Cerebellar nuclear complex (tissue), 1 donor: ENCODE measurements at regions not wholly inside any gene's neighbourhood (a gene's known extent, or its start where the extent isn't known, plus 50 kb on each side); places are given as distances from the start of the nearest gene placed in this dataset.
A peak's percentile ranks its signal among the peaks of the same experiment; 100 is the strongest.
"Not testable (repeated sequence)": the region's sequence is repeated elsewhere in the genome, so short reads cannot be mapped to it uniquely, and the experiment has no call there.

Source experiments
- DNase-seq, 2 experiments: peaks; one replicate each; lab custom pipeline; 2025; lab: John Stamatoyannopoulos, UW

GRCh38 chr6:81966968-81967367, 214.5 kb upstream of the TENT5A start:
- no peak for DNase-seq

GRCh38 chr6:81962198-81962597, 209.7 kb upstream of the TENT5A start:
- DNase-seq = no peak

- DNase-seq = no peak
These were observed 198.4 kb upstream of the TENT5A start for GRCh38 chr6:81950877-81951276.

GRCh38 chr6:81948861-81949260, 196.4 kb upstream of the TENT5A start:
- no peak for DNase-seq

- not testable (repeated sequence) for DNase-seq
These were observed 195.7 kb upstream of the TENT5A start for GRCh38 chr6:81948196-81948595.

GRCh38 chr6:81944661-81945060, 192.2 kb upstream of the TENT5A start:
- DNase-seq = no peak

- not testable (repeated sequence) for DNase-seq
These were observed 190.4 kb upstream of the TENT5A start for GRCh38 chr6:81942842-81943241.

- no peak for DNase-seq
These were observed 189.5 kb upstream of the TENT5A start for GRCh38 chr6:81942067-81942370.

GRCh38 chr6:81940451-81940985, 188.0 kb upstream of the TENT5A start:
- DNase-seq = no peak

- no peak for DNase-seq
These were observed 187.3 kb upstream of the TENT5A start for GRCh38 chr6:81939766-81940165.

GRCh38 chr6:81938991-81939732, 186.7 kb upstream of the TENT5A start:
- DNase-seq = no peak

- no peak for DNase-seq
These were observed 185.8 kb upstream of the TENT5A start for GRCh38 chr6:81938014-81938856.

- no peak for DNase-seq
These were observed 184.9 kb upstream of the TENT5A start for GRCh38 chr6:81937296-81937937.

GRCh38 chr6:81934936-81935335, 182.5 kb upstream of the TENT5A start:
- DNase-seq = no peak

GRCh38 chr6:81933608-81934051, 181.1 kb upstream of the TENT5A start:
- no peak for DNase-seq

- no peak for DNase-seq
These were observed 180.6 kb upstream of the TENT5A start for GRCh38 chr6:81933089-81933488.

GRCh38 chr6:81932448-81932847, 180.0 kb upstream of the TENT5A start:
- DNase-seq = not testable (repeated sequence)

- no peak for DNase-seq
These were observed 177.3 kb upstream of the TENT5A start for GRCh38 chr6:81929828-81930227.

GRCh38 chr6:81925201-81925600, 172.7 kb upstream of the TENT5A start:
- peak; percentile 31 to 47 for DNase-seq

- DNase-seq = no peak
These were observed 157.8 kb upstream of the TENT5A start for GRCh38 chr6:81909981-81910900.

GRCh38 chr6:81909162-81909561, 156.7 kb upstream of the TENT5A start:
- no peak for DNase-seq
